Fibroblast of lung (primary cell): ENCODE measurements at regions not wholly inside any gene's neighbourhood (a gene's known extent, or its start where the extent isn't known, plus 50 kb on each side); places are given as distances from the start of the nearest gene placed in this dataset.

Experiments
- DNase-seq, 2 donors: peaks; one replicate each; pipeline versions ENCODE4 v3.0.0 to v3.0.0-alpha.2; 2010; ENCODE audit warnings: low read depth in 2 of 2
- H2AFZ ChIP-seq: 2 replicates; pipeline ENCODE4 v1.5.1; 2012; ENCODE audit warnings: low read length, control low read depth, inconsistent platforms
- H3K27ac ChIP-seq: 2 replicates; pipeline ENCODE4 v1.5.1; 2011; ENCODE audit warnings: low read length, control low read depth; ENCODE audit not compliant: insufficient read depth
- H3K27me3 ChIP-seq: 2 replicates; pipeline ENCODE4 v1.5.1; 2011; ENCODE audit warnings: mild to moderate bottlenecking, low read length; ENCODE audit not compliant: control insufficient read depth, insufficient read depth
- H3K36me3 ChIP-seq: 2 replicates; pipeline ENCODE4 v1.5.1; 2011; ENCODE audit warnings: low read length; ENCODE audit not compliant: control insufficient read depth, insufficient read depth
- H3K4me1 ChIP-seq: 2 replicates; pipeline ENCODE4 v1.5.1; 2011; ENCODE audit warnings: low read length; ENCODE audit not compliant: control insufficient read depth, insufficient read depth; ENCODE audit errors: extremely low read depth
- H3K4me2 ChIP-seq: 2 replicates; pipeline ENCODE4 v1.5.1; 2011; ENCODE audit warnings: low read length, control low read depth; ENCODE audit not compliant: insufficient read depth; ENCODE audit errors: extremely low read depth
- H3K4me3 ChIP-seq, 4 experiments: fragments of 200-600 bp in 1 of 4; sonication (generic) in 1 of 4; replicated peaks in 1 of 4; 2 replicates each; pipeline ENCODE4 v1.5.1; 2011 to 2016; ENCODE audit warnings: low read length in 4 of 4, low read depth in 3 of 4, mild to moderate bottlenecking in 3 of 4, control low read depth in 2 of 4, inconsistent platforms in 1 of 4, mixed read lengths in 1 of 4; ENCODE audit not compliant: insufficient read depth in 1 of 4; ENCODE audit errors: control extremely low read depth in 1 of 4
- H3K79me2 ChIP-seq: 2 replicates; pipeline ENCODE4 v1.5.1; 2012; ENCODE audit warnings: mild to moderate bottlenecking, low read length, inconsistent platforms; ENCODE audit not compliant: control insufficient read depth, insufficient read depth
- H3K9ac ChIP-seq: 2 replicates; pipeline ENCODE4 v1.5.1; 2011; ENCODE audit warnings: mild to moderate bottlenecking, low read length, control low read depth; ENCODE audit not compliant: insufficient read depth
- H3K9me3 ChIP-seq: 2 replicates; pipeline ENCODE4 v1.5.1; 2012; ENCODE audit warnings: low read depth, low read length; ENCODE audit not compliant: control insufficient read depth, insufficient read depth
- H4K20me1 ChIP-seq: 2 replicates; pipeline ENCODE4 v1.5.1; 2011; ENCODE audit warnings: low read length; ENCODE audit not compliant: control insufficient read depth, insufficient read depth; ENCODE audit errors: extremely low read depth
- CTCF ChIP-seq, 2 donors: IDR thresholded peaks in 1 of 2; conservative IDR thresholded peaks in 1 of 2; 1 replicate in 1 of 2; 2 replicates in 1 of 2; pipeline ENCODE4 v1.5.1; 2011 to 2012; ENCODE audit warnings: low read length in 2 of 2, control low read depth in 1 of 2, inconsistent platforms in 1 of 2, low read depth in 1 of 2, mild to moderate bottlenecking in 1 of 2
- EZH2 ChIP-seq: IDR thresholded peaks from 2 replicates; pipeline ENCODE4 v1.5.1; 2012; ENCODE audit warnings: low read length, control low read depth, mild to moderate bottlenecking; ENCODE audit errors: missing control alignments

- H3K27ac ChIP-seq = no peak overlapping the region
- H3K4me3 ChIP-seq = no peak overlapping the region
- no peaks in the 10 kb centered on the region for H3K9me3 ChIP-seq
- TF ChIP-seq CTCF (conservative IDR thresholded peaks at IDR 0.05 in 1 of 2, IDR thresholded peaks at IDR 0.05 in 1 of 2; ENCODE audit: low read depth in 1 of 2, low read length in 2 of 2) (no peak), EZH2 (no peak)
- no peaks in the 10 kb centered on the region for H3K4me1 ChIP-seq
- H3K79me2 ChIP-seq = no peaks in the 10 kb centered on the region
- no peak for DNase-seq
- H3K36me3 ChIP-seq = no peaks in the 10 kb centered on the region
- no peaks in the 10 kb centered on the region for H3K27me3 ChIP-seq
- H4K20me1 ChIP-seq = no peaks in the 10 kb centered on the region
- H3K9ac ChIP-seq = no peak overlapping the region
- H2AFZ ChIP-seq = no peak overlapping the region
- no peak overlapping the region for H3K4me2 ChIP-seq
Observed at GRCh38 chr12:63394349-63394748, 243.3 kb upstream of the AVPR1A start.

- H3K36me3 ChIP-seq = no peaks in the 10 kb centered on the region
- H3K4me3 ChIP-seq = no peak overlapping the region
- no peaks in the 10 kb centered on the region for H3K79me2 ChIP-seq
- no peak overlapping the region for H2AFZ ChIP-seq
- DNase-seq = no peak
- no peak overlapping the region for H3K9ac ChIP-seq
- H4K20me1 ChIP-seq = no peaks in the 10 kb centered on the region
- H3K27me3 ChIP-seq = no peaks in the 10 kb centered on the region
- H3K4me1 ChIP-seq = no peaks in the 10 kb centered on the region
- no peak overlapping the region for H3K4me2 ChIP-seq
- H3K9me3 ChIP-seq = no peaks in the 10 kb centered on the region
- no peak for TF ChIP-seq EZH2
- no peak for TF ChIP-seq CTCF (conservative IDR thresholded peaks at IDR 0.05 in 1 of 2, IDR thresholded peaks at IDR 0.05 in 1 of 2; ENCODE audit: low read depth in 1 of 2, low read length in 2 of 2)
- H3K27ac ChIP-seq = no peak overlapping the region
Observed at GRCh38 chr12:63389211-63389610, 238.2 kb upstream of the AVPR1A start.

GRCh38 chr12:63387771-63388170, 236.8 kb upstream of the AVPR1A start:
- no peak for DNase-seq
- H3K36me3 ChIP-seq = no peaks in the 10 kb centered on the region
- H3K9ac ChIP-seq = no peak overlapping the region

More at GRCh38 chr12:63387771-63388170, 236.8 kb upstream of the AVPR1A start:
- TF ChIP-seq EZH2 = no peak
- TF ChIP-seq CTCF (conservative IDR thresholded peaks at IDR 0.05 in 1 of 2, IDR thresholded peaks at IDR 0.05 in 1 of 2; ENCODE audit: low read depth in 1 of 2, low read length in 2 of 2) = no peak
- H3K27ac ChIP-seq = no peak overlapping the region
- no peaks in the 10 kb centered on the region for H3K79me2 ChIP-seq
- no peak overlapping the region for H3K4me3 ChIP-seq
- H4K20me1 ChIP-seq = no peaks in the 10 kb centered on the region
- H2AFZ ChIP-seq = no peak overlapping the region
- H3K27me3 ChIP-seq = no peaks in the 10 kb centered on the region
- H3K9me3 ChIP-seq = no peaks in the 10 kb centered on the region
- H3K4me1 ChIP-seq = no peaks in the 10 kb centered on the region
- no peak overlapping the region for H3K4me2 ChIP-seq
